PC-3 (cell line): ENCODE measurements at regions not wholly inside any gene's neighbourhood (a gene's known extent, or its start where the extent isn't known, plus 50 kb on each side); places are given as distances from the start of the nearest gene placed in this dataset.

Source experiments
- ATAC-seq: fragments of 200-7000 bp; cut with Tn5 transposase; 2 replicates; pipeline ENCODE4 v1.9.1; 2020; ENCODE audit warnings: mild to moderate bottlenecking, moderate library complexity
- BruUV-seq: library from RNA; stranded (reverse); fragments of 400-500 nt; replicated peaks from 2 replicates; lab custom pipeline; 2021; lab: Mats Ljungman, UMichigan
- CTCF ChIA-PET: fragments of 300-600 bp; sonication (Branson Sonifier 250); formaldehyde crosslinking; loops from one replicate; lab custom pipeline; 2022; ENCODE audit warnings: antibody characterized with exemption; lab: Charles Lee
- POLR2A ChIA-PET: fragments of 300-600 bp; sonication (Branson Sonifier 250); formaldehyde crosslinking; loops from one replicate; lab custom pipeline; 2022; ENCODE audit warnings: antibody characterized with exemption; ENCODE audit not compliant: unreplicated experiment; lab: Charles Lee
- DNase-seq: peaks from one replicate; pipeline ENCODE4 v3.0.0-alpha.2; 2015
- H2AFZ ChIP-seq: fragments of 300-600 bp; sonication (generic); 2 replicates; pipeline ENCODE4 v1.6.0; 2016; ENCODE audit warnings: antibody characterized with exemption, low read length
- H3F3A ChIP-seq: fragments of 300-600 bp; sonication (generic); one replicate; pipeline ENCODE4 v1.6.0; 2017; ENCODE audit warnings: antibody characterized with exemption, low read length, control low read depth, mild to moderate bottlenecking; ENCODE audit not compliant: unreplicated experiment
- H3K27ac ChIP-seq: fragments of 300-600 bp; sonication (generic); 2 replicates; pipeline ENCODE4 v1.5.1; 2016; ENCODE audit warnings: mild to moderate bottlenecking, low read length
- H3K27me3 ChIP-seq: fragments of 300-600 bp; sonication (generic); 2 replicates; pipeline ENCODE4 v1.6.1; 2016; ENCODE audit warnings: low read length, mixed read lengths
- H3K36me3 ChIP-seq: fragments of 300-600 bp; sonication (generic); 2 replicates; pipeline ENCODE4 v1.6.1; 2016; ENCODE audit warnings: low read depth, mixed run types, low read length, mixed read lengths
- H3K4me1 ChIP-seq: fragments of 300-600 bp; sonication (generic); 2 replicates; pipeline ENCODE4 v1.5.1; 2016; ENCODE audit warnings: low read length; ENCODE audit not compliant: insufficient read depth
- H3K4me2 ChIP-seq: fragments of 300-600 bp; sonication (generic); 2 replicates; pipeline ENCODE4 v1.6.0; 2016; ENCODE audit warnings: low read length
- H3K4me3 ChIP-seq: fragments of 300-600 bp; sonication (generic); 2 replicates; pipeline ENCODE4 v1.5.1; 2016; ENCODE audit warnings: mild to moderate bottlenecking, low read length, mixed read lengths
- H3K79me2 ChIP-seq: fragments of 300-600 bp; sonication (generic); 2 replicates; pipeline ENCODE4 v1.6.1; 2017; ENCODE audit warnings: low read length, mixed read lengths
- H3K9ac ChIP-seq: fragments of 300-600 bp; sonication (generic); 2 replicates; pipeline ENCODE4 v1.6.0; 2016; ENCODE audit warnings: mild to moderate bottlenecking, low read length
- H3K9me2 ChIP-seq: fragments of 300-600 bp; sonication (generic); replicated peaks from 2 replicates; pipeline ENCODE4 v1.6.1; 2016; ENCODE audit warnings: mixed run types, low read length, mixed read lengths
- H3K9me3 ChIP-seq: fragments of 300-600 bp; sonication (generic); 2 replicates; pipeline ENCODE4 v1.6.1; 2016; ENCODE audit warnings: low read length, mixed read lengths
- H4K20me1 ChIP-seq: fragments of 300-600 bp; sonication (generic); 2 replicates; pipeline ENCODE4 v1.6.1; 2016; ENCODE audit warnings: low read length, mixed read lengths
- EZH2 ChIP-seq: fragments of 300-600 bp; sonication (generic); IDR thresholded peaks from one replicate; pipeline ENCODE4 v1.6.1; 2017; ENCODE audit warnings: antibody characterized with exemption, mild to moderate bottlenecking, low read length; ENCODE audit not compliant: unreplicated experiment
- EZH2phosphoT487 ChIP-seq: fragments of 300-600 bp; sonication (generic); IDR thresholded peaks from 2 replicates; pipeline ENCODE4 v1.6.1; 2018; ENCODE audit warnings: mild to moderate bottlenecking, antibody characterized with exemption, low read length, borderline replicate concordance
- intact Hi-C: fragments of 100-400 bp; cut with micrococcal nuclease; formaldehyde crosslinking; loops from 2 replicates; pipeline ENCODE4 v1.9.0; 2023
- TF ChIP-seq, protein P1 (sequence below): fragments of 300-600 bp; sonication (generic); conservative IDR thresholded peaks from 2 replicates; pipeline ENCODE4 v1.5.1; 2017; ENCODE audit warnings: antibody characterized with exemption, low read depth, mild to moderate bottlenecking, low read length

DNA sequence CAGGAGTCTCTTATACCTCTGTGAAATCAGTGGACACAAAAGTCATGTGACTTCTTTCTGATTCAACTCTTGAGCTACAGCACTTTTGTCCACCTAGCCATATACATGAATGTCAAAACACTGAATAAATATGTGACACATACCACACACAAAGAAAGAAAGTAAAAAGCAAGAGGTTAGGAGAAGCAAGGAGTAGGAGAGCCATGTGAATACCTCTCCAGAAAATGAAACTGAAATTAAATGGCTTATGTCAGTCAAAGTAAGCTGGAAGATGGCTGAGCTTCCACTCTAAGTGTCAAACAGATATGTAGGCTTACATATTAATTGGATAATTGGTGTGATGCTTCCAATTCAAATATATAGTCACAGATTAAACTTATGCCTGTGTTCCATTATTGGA lies 1050.5 kb downstream of the BCL11A start:
- DNase-seq: no peak
- Histone ChIP-seq H3K9ac (no peak overlapping the region), H3K36me3 (no peaks in the 10 kb centered on the region), H3K27ac (no peak overlapping the region), H3K4me3 (no peak overlapping the region), H3K9me3 (no peaks in the 10 kb centered on the region), H4K20me1 (no peaks in the 10 kb centered on the region), H3K79me2 (no peaks in the 10 kb centered on the region), H3F3A (no peaks in the 10 kb centered on the region), H2AFZ (no peak overlapping the region), H3K4me1 (no peaks in the 10 kb centered on the region), H3K27me3 (no peaks in the 10 kb centered on the region), H3K4me2 (no peak overlapping the region), H3K9me2 (no peaks in the 10 kb centered on the region)
- CTCF ChIA-PET: no interaction called here
- intact Hi-C loops: no loop called here
- BruUV-seq: no TSS peak
- POLR2A ChIA-PET: no interaction called here
- ATAC-seq: no peak
- TF ChIP-seq EZH2: no peak
- TF ChIP-seq EZH2phosphoT487: no peak
- TF ChIP-seq, protein P1, sequence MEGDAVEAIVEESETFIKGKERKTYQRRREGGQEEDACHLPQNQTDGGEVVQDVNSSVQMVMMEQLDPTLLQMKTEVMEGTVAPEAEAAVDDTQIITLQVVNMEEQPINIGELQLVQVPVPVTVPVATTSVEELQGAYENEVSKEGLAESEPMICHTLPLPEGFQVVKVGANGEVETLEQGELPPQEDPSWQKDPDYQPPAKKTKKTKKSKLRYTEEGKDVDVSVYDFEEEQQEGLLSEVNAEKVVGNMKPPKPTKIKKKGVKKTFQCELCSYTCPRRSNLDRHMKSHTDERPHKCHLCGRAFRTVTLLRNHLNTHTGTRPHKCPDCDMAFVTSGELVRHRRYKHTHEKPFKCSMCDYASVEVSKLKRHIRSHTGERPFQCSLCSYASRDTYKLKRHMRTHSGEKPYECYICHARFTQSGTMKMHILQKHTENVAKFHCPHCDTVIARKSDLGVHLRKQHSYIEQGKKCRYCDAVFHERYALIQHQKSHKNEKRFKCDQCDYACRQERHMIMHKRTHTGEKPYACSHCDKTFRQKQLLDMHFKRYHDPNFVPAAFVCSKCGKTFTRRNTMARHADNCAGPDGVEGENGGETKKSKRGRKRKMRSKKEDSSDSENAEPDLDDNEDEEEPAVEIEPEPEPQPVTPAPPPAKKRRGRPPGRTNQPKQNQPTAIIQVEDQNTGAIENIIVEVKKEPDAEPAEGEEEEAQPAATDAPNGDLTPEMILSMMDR: no peak

DNA sequence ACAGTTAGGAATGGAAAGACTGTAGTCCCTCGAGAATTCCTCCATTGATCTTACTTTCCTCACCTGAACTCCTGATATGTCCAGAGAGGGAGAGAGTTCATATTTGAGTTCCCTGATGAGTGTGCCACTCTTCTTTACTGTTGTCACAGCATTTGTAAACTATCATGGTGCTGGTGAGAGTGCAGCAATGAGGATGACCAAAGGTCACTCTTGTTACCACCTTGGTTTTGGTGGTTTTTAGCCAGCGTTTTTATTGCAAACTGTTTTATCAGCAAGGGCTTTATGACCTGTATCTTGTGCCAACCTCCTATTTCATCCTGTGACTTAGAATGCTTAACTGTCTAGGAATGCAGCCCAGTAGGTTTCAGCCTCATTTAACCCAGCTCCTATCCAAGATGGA lies 1062.5 kb downstream of the BCL11A start:
- no peaks in the 10 kb centered on the region for H3K9me2 ChIP-seq
- no peak overlapping the region for H3K4me3 ChIP-seq
- no peak for ATAC-seq
- BruUV-seq: no TSS peak
- POLR2A ChIA-PET: no interaction called here
- intact Hi-C loops: no loop called here
- TF ChIP-seq EZH2 (no peak), EZH2phosphoT487 (no peak)
- TF ChIP-seq, protein P1: no peak
- CTCF ChIA-PET: no interaction called here
- no peak overlapping the region for H3K9ac ChIP-seq
- 0 out of 2 replicates have a peak, but pooled peaks cover 4% of the 10 kb centered on the region for H3K9me3 ChIP-seq
- H3K4me2 ChIP-seq: no peak overlapping the region
- H3K79me2 ChIP-seq: no peaks in the 10 kb centered on the region
- H3K27ac ChIP-seq: no peak overlapping the region
- 0 out of 2 replicates have a peak, but pooled peaks cover 4% of the 10 kb centered on the region for H3K27me3 ChIP-seq
- H2AFZ ChIP-seq: no peak overlapping the region
- no peaks in the 10 kb centered on the region for H3K4me1 ChIP-seq
- no peaks in the 10 kb centered on the region for H3F3A ChIP-seq
- no peaks in the 10 kb centered on the region for H3K36me3 ChIP-seq
- DNase-seq: no peak
- no peaks in the 10 kb centered on the region for H4K20me1 ChIP-seq

DNA sequence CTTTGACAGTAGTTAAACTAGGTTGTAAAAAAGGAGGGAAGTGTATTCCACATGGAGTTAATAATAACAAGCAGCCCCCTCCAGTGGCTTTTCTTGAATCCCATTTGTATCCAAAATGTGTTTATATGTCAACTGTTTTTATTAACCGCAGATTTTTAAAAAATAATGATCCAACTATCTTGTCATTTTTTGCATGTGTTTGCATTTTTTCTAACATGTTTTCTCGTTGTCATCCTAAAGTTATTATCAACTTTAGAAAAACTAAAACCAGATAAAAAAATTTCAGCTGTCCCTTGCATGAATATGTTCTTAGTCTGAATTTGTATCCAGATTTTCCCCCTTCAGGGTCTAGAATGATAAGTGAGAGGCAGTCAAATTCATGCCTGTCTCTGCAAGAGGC lies 1063.3 kb downstream of the BCL11A start:
- Histone ChIP-seq H3K9me3 (no peaks in the 10 kb centered on the region), H3K4me1 (no peaks in the 10 kb centered on the region), H3K79me2 (no peaks in the 10 kb centered on the region), H3K9me2 (no peaks in the 10 kb centered on the region), H3F3A (no peaks in the 10 kb centered on the region), H2AFZ (no peak overlapping the region), H3K36me3 (no peaks in the 10 kb centered on the region), H3K27ac (no peak overlapping the region), H4K20me1 (no peaks in the 10 kb centered on the region), H3K4me2 (no peak overlapping the region), H3K9ac (no peak overlapping the region), H3K27me3 (0 out of 2 replicates have a peak, but pooled peaks cover 6% of the 10 kb centered on the region), H3K4me3 (no peak overlapping the region)
- DNase-seq (no peak), ATAC-seq (no peak)
- no TSS peak for BruUV-seq
- TF ChIP-seq EZH2 (no peak), EZH2phosphoT487 (no peak)
- TF ChIP-seq, protein P1: no peak
- intact Hi-C loops: no loop called here
- POLR2A ChIA-PET: no interaction called here
- CTCF ChIA-PET: no interaction called here
